IMR-90 (cell line): ENCODE measurements at regions not wholly inside any gene's neighbourhood (a gene's known extent, or its start where the extent isn't known, plus 50 kb on each side); places are given as distances from the start of the nearest gene placed in this dataset.

Experiments used
- CEBPB ChIP-seq: IDR thresholded peaks from 2 replicates; pipeline ENCODE4 v1.6.1; 2012; ENCODE audit warnings: low read depth, low read length, improper control_type of control experiment
- CTCF ChIP-seq: conservative IDR thresholded peaks from 2 replicates; pipeline ENCODE4 v1.5.1; 2012; ENCODE audit warnings: mild to moderate bottlenecking, low read depth, low read length, improper control_type of control experiment
- FOS ChIP-seq: fragments of 150-350 bp; IDR thresholded peaks from 2 replicates; pipeline ENCODE4 v1.6.1; 2016; ENCODE audit warnings: low read depth, low read length
- MAFK ChIP-seq: IDR thresholded peaks from 2 replicates; pipeline ENCODE4 v1.6.1; 2012; ENCODE audit warnings: low read depth, low read length, improper control_type of control experiment
- POLR2A ChIP-seq: IDR thresholded peaks from 2 replicates; pipeline ENCODE4 v1.6.1; 2012; ENCODE audit warnings: mild to moderate bottlenecking, low read depth, low read length
- RAD21 ChIP-seq: IDR thresholded peaks from 2 replicates; pipeline ENCODE4 v1.6.1; 2012; ENCODE audit warnings: low read length, improper control_type of control experiment
- RCOR1 ChIP-seq: IDR thresholded peaks from 2 replicates; pipeline ENCODE4 v1.6.1; 2012; ENCODE audit warnings: mild to moderate bottlenecking, low read length, improper control_type of control experiment; ENCODE audit not compliant: insufficient replicate concordance
- RFX5 ChIP-seq: IDR thresholded peaks from 2 replicates; pipeline ENCODE4 v1.8.0; 2012; ENCODE audit warnings: low read depth, mild to moderate bottlenecking, low read length, moderate library complexity
- SMC3 ChIP-seq: fragments of 150-350 bp; IDR thresholded peaks from 2 replicates; pipeline ENCODE4 v1.6.1; 2016; ENCODE audit warnings: low read depth, mild to moderate bottlenecking, antibody characterized with exemption, low read length, moderate library complexity
- TF ChIP-seq, protein P1 (sequence below): fragments of 150-350 bp; IDR thresholded peaks from 2 replicates; pipeline ENCODE4 v1.6.1; 2017; ENCODE audit warnings: mild to moderate bottlenecking, antibody characterized with exemption, low read length, low read depth
- TF ChIP-seq, protein P2 (sequence below): fragments of 150-350 bp; IDR thresholded peaks from 2 replicates; pipeline ENCODE4 v1.6.1; 2016; ENCODE audit warnings: low read depth, mild to moderate bottlenecking, low read length, moderate library complexity, borderline replicate concordance

DNA sequence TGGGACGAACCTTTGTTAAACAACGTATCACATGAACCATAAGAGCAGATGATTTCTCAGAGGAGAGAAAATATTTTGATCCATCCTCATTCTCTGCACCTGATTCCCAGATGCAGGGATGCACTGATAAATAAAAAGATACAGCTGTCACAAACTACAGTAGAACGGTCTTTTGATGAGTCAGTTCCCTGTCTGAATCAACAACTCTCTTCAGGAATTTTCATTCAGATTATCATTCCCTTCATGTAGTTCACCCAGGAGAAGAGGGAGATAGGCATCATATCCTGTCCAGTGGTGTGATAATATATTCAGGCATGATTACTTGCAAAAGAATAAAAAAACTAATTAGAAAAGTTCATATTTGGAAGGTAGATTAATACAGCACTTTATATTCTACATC is 521.5 kb downstream of the PYDC2 start:
- TF ChIP-seq CEBPB (no peak), CTCF (no peak), POLR2A (no peak), RAD21 (no peak), RCOR1 (no peak), RFX5 (no peak), SMC3 (no peak), MAFK (no peak), FOS (no peak)
- TF ChIP-seq, protein P1, sequence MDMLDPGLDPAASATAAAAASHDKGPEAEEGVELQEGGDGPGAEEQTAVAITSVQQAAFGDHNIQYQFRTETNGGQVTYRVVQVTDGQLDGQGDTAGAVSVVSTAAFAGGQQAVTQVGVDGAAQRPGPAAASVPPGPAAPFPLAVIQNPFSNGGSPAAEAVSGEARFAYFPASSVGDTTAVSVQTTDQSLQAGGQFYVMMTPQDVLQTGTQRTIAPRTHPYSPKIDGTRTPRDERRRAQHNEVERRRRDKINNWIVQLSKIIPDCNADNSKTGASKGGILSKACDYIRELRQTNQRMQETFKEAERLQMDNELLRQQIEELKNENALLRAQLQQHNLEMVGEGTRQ = no peak
- TF ChIP-seq, protein P2, sequence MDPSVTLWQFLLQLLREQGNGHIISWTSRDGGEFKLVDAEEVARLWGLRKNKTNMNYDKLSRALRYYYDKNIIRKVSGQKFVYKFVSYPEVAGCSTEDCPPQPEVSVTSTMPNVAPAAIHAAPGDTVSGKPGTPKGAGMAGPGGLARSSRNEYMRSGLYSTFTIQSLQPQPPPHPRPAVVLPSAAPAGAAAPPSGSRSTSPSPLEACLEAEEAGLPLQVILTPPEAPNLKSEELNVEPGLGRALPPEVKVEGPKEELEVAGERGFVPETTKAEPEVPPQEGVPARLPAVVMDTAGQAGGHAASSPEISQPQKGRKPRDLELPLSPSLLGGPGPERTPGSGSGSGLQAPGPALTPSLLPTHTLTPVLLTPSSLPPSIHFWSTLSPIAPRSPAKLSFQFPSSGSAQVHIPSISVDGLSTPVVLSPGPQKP = no peak
